ENCODE measurements at regions not wholly inside any gene's neighbourhood (a gene's known extent, or its start where the extent isn't known, plus 50 kb on each side); places are given as distances from the start of the nearest gene placed in this dataset.

DNA sequence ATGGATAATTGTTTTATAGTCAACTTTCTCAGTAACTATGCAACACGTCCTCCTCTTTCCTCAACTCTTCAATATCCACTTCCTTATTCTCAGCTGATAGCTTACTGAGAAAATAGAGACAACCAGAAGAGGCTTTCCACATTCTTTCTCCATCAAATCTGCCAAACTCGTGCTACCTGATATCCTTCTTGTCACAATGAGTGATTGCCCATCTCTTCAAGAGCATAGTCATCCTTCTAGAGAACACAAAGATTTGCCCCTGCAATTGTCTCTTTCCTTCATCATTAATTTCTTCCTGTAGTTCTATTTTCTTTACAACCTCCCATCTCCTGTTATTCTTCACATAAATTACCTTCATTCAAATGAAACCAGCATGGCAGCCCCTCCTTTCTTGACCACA lies 75.9 kb upstream of the RGS17 start:
- TF ChIP-seq, protein P1, sequence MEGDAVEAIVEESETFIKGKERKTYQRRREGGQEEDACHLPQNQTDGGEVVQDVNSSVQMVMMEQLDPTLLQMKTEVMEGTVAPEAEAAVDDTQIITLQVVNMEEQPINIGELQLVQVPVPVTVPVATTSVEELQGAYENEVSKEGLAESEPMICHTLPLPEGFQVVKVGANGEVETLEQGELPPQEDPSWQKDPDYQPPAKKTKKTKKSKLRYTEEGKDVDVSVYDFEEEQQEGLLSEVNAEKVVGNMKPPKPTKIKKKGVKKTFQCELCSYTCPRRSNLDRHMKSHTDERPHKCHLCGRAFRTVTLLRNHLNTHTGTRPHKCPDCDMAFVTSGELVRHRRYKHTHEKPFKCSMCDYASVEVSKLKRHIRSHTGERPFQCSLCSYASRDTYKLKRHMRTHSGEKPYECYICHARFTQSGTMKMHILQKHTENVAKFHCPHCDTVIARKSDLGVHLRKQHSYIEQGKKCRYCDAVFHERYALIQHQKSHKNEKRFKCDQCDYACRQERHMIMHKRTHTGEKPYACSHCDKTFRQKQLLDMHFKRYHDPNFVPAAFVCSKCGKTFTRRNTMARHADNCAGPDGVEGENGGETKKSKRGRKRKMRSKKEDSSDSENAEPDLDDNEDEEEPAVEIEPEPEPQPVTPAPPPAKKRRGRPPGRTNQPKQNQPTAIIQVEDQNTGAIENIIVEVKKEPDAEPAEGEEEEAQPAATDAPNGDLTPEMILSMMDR (IDR thresholded peaks at IDR 0.05) = no peak
- TF ChIP-seq EP300 (IDR thresholded peaks at IDR 0.05) = no peak
- TF ChIP-seq POLR2A (IDR thresholded peaks at IDR 0.05) = no peak
